NCI-H526 treated with DMSO at 0.1 percent for 48 hours (cell line): ENCODE measurements at regions not wholly inside any gene's neighbourhood (a gene's known extent, or its start where the extent isn't known, plus 50 kb on each side); places are given as distances from the start of the nearest gene placed in this dataset.
"Not testable (repeated sequence)": the region's sequence is repeated elsewhere in the genome, so short reads cannot be mapped to it uniquely, and the experiment has no call there.

Experiments used
- DNase-seq: peaks from one replicate; lab custom pipeline; 2025; lab: John Stamatoyannopoulos, UW

DNA sequence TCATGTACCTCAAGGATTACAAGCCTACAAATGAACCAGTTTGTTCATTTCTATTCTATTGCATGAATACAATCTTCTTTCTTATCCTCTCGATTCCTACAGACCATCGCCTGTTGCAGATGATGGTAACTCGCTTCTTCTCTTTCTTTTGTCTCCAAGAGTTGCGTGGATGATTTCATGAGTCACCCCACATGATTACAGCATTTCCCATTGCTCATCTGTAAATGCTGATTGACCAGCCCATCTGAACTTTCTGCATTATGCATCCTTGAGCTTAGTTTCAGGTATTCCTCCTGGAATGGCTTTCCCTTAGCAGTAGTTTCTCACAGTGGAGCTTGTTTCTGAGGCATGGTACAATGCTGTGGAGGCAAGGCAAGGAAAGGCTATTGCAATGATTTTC lies 109.6 kb upstream of the TOPAZ1 start:
- no peak for DNase-seq

- no peak for DNase-seq
Measured at GRCh38 chr3:44132593-44132992, 109.1 kb upstream of the TOPAZ1 start.

- DNase-seq: no peak
Measured at GRCh38 chr3:44136421-44136820, 105.3 kb upstream of the TOPAZ1 start.

- DNase-seq: no peak
Measured at GRCh38 chr3:44146073-44146472, 95.6 kb upstream of the TOPAZ1 start.

DNA sequence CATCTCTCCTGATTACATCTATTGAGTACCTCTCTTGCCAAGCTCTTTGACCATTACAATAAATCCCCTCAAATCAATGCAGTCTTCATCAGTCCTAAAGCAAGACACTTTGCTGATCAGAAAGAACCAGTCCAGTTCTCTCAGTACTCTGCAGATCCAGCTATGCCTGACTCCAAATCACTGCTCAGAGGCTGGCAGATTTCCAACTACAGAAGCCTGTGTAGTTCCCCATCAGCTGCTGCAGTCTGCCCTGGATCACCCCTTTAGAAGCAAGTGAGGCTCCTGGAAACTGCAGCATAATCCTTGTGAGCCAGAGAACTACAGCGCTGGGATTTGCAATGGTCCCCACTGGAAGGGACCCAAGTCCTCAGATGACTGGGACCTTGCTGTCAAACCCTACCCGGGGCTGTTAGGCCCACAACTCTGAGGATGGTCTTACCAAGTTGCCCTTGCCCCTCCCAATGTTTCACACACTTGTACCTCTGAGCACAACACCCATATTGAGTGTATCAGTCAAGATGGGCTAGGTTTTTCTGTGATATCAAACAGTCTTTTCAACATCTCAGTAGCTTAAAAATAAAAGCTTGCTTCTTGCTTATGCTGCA lies 81.9 kb upstream of the TOPAZ1 start:
- DNase-seq: no peak

DNA sequence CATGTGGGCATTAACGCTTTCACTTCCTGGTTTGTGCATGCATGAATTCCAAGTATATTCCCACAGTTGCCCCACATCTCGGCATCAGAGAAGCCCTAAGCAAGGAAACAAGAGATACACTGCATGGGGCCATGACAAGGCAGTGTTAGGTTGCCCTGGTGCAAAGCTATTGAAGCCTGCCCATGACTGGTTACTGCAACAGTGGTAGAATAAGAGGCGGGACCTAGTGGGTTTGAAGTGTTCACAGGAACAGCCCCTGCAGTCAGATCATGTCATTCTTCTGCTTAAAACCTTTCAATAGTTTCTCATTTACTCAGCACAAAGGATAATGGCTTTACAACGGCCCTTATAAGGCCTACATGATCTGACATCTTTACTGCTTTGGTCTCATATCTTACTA lies 80.9 kb upstream of the TOPAZ1 start:
- no peak for DNase-seq

GRCh38 chr3:44171891-44172290 lies 69.8 kb upstream of the TOPAZ1 start:
- no peak for DNase-seq

- DNase-seq: not testable (repeated sequence)
Measured at GRCh38 chr3:44172701-44173100, 69.0 kb upstream of the TOPAZ1 start.

DNA sequence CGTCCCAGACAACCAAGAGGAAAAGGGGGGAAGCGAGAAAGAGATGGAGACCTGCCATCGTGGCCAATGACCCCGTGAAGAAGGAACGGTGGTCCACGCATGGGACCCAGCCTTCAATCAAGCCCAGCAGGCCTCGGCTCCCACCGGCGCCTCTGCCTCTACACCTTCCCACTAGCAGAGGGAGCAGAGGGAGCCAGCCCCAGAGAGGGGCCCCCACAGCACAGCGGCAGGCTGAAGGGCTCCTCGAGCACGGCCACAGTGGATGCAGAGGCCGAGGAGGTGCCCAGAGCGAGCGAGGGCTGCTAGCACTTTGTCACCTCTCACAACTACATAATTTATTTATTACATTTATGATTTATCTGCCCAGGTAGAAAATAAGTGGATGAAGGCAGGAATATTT lies 68.4 kb upstream of the TOPAZ1 start:
- no peak for DNase-seq

DNA sequence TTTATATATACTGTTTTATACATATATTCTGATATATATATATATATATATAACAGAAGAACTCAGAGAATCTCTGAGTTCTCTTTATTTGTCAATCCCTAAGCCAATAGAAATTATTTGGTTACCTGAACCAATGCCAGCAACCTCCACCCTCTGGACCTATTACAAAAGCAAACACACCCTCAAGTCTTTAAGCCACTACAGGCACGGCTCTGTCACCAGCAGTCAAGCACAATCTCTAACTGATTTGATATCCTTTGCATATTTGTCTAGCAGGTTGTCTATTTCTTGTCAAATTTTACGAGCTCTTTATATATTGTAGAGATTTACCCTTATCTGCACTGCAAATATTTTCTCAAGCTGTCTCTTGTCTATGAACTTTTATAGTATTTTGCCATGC lies 66.6 kb upstream of the TOPAZ1 start:
- peak; percentile 10 for DNase-seq

GRCh38 chr3:44179246-44179645 lies 62.4 kb upstream of the TOPAZ1 start:
- DNase-seq: no peak

- no peak for DNase-seq
Measured at GRCh38 chr3:44184319-44184953, 57.2 kb upstream of the TOPAZ1 start.

GRCh38 chr3:44185396-44185915 lies 56.2 kb upstream of the TOPAZ1 start:
- no peak for DNase-seq

DNA sequence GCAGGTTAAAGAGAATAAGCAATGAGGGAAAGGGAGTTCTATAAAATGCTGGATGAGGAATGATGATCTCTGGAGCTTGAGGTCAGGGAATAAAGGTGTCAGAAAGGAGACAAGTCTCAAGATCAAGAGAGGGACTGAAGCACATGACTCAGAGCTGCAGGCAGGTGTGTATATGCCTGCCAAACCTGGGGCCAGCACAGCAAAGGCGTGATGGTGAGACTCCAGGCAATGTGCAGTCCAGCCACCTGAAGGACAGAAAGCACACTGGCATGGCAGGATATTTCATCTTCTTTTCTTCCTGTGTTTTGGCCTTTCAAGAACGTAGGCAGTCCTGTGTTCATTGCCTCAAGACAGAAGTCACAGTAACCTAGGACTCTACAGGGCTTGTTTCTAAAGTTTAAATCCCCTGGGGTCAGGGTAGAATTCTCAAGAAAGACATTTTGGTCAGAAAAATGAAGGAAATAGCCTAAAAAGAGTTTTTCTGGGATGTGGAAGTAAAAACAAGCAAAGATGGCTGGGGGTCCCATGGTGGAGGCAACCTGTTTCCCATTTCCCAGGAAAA lies 55.5 kb upstream of the TOPAZ1 start:
- DNase-seq: no peak

DNA sequence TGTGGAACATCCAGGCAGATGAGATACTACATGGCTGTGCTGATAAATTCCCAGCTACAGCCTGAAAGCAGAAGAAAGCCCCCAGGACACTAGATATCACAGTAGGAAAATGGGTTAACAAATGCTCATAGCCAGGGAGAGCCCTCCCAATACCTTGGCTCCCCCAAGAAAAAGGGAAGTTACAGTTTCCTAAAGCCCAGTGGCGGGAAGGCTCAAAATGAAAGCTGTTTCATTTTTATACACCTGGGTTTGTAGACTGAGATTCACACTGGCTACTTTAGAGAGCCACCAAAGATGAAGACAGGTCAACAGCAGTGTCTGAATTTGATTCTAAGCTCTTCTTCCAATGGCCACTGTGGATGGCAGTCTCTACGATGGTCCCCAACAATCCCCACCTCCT lies 55.0 kb upstream of the TOPAZ1 start:
- DNase-seq: no peak
